Calu3 (cell line): ENCODE measurements at regions not wholly inside any gene's neighbourhood (a gene's known extent, or its start where the extent isn't known, plus 50 kb on each side); places are given as distances from the start of the nearest gene placed in this dataset.

ENCODE experiments used
- BruUV-seq: library from RNA; stranded (reverse); fragments of 400-500 nt; replicated peaks from 2 replicates; lab custom pipeline; 2021; lab: Mats Ljungman, UMichigan
- CTCF ChIA-PET: fragments of 300-600 bp; sonication (Branson Sonifier 250); formaldehyde crosslinking; loops from one replicate; lab custom pipeline; 2022; ENCODE audit warnings: antibody characterized with exemption; lab: Charles Lee
- DNase-seq: peaks from one replicate; pipeline ENCODE4 v3.0.0; 2022
- H3K27ac Mint-ChIP-seq: one replicate; pipeline ENCODE4 v1.8.0; 2022; ENCODE audit warnings: mixed read lengths; ENCODE audit not compliant: unreplicated experiment
- H3K27me3 Mint-ChIP-seq: one replicate; pipeline ENCODE4 v1.8.0; 2022; ENCODE audit warnings: mixed read lengths; ENCODE audit not compliant: unreplicated experiment
- H3K36me3 Mint-ChIP-seq: one replicate; pipeline ENCODE4 v1.8.0; 2022; ENCODE audit warnings: mild to moderate bottlenecking, moderate library complexity, mixed read lengths; ENCODE audit not compliant: insufficient read depth, unreplicated experiment
- H3K4me1 Mint-ChIP-seq: one replicate; pipeline ENCODE4 v1.8.0; 2022; ENCODE audit warnings: mild to moderate bottlenecking, low read depth, mixed read lengths; ENCODE audit not compliant: unreplicated experiment
- H3K4me3 Mint-ChIP-seq: one replicate; pipeline ENCODE4 v1.8.0; 2022; ENCODE audit warnings: mild to moderate bottlenecking, low read depth, moderate library complexity, mixed read lengths; ENCODE audit not compliant: unreplicated experiment
- H3K9me3 Mint-ChIP-seq: one replicate; pipeline ENCODE4 v1.8.0; 2022; ENCODE audit warnings: low read depth, mixed read lengths; ENCODE audit not compliant: unreplicated experiment
- intact Hi-C: fragments of 100-400 bp; cut with micrococcal nuclease; formaldehyde crosslinking; loops from one replicate; pipeline ENCODE4 v1.10.0; 2022; ENCODE audit not compliant: unreplicated experiment
- TF ChIP-seq, protein P1 (sequence below): fragments of 200-600 bp; IDR thresholded peaks from one replicate; pipeline ENCODE4 v1.8.0; 2022; ENCODE audit warnings: antibody characterized with exemption; ENCODE audit not compliant: unreplicated experiment

GRCh38 chr2:49404108-49404507 lies 249.8 kb upstream of the FSHR start:
- Mint-ChIP-seq H3K4me1 (no peaks in the 10 kb centered on the region), H3K9me3 (peaks cover 16% of the 10 kb centered on the region), H3K4me3 (no peak overlapping the region), H3K36me3 (no peaks in the 10 kb centered on the region), H3K27ac (no peak overlapping the region), H3K27me3 (no peaks in the 10 kb centered on the region)
- BruUV-seq, result no TSS peak
- TF ChIP-seq, protein P1, sequence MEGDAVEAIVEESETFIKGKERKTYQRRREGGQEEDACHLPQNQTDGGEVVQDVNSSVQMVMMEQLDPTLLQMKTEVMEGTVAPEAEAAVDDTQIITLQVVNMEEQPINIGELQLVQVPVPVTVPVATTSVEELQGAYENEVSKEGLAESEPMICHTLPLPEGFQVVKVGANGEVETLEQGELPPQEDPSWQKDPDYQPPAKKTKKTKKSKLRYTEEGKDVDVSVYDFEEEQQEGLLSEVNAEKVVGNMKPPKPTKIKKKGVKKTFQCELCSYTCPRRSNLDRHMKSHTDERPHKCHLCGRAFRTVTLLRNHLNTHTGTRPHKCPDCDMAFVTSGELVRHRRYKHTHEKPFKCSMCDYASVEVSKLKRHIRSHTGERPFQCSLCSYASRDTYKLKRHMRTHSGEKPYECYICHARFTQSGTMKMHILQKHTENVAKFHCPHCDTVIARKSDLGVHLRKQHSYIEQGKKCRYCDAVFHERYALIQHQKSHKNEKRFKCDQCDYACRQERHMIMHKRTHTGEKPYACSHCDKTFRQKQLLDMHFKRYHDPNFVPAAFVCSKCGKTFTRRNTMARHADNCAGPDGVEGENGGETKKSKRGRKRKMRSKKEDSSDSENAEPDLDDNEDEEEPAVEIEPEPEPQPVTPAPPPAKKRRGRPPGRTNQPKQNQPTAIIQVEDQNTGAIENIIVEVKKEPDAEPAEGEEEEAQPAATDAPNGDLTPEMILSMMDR, result no peak
- DNase-seq, result no peak
- CTCF ChIA-PET, result no interaction called here
- intact Hi-C loops, result no loop called here

DNA sequence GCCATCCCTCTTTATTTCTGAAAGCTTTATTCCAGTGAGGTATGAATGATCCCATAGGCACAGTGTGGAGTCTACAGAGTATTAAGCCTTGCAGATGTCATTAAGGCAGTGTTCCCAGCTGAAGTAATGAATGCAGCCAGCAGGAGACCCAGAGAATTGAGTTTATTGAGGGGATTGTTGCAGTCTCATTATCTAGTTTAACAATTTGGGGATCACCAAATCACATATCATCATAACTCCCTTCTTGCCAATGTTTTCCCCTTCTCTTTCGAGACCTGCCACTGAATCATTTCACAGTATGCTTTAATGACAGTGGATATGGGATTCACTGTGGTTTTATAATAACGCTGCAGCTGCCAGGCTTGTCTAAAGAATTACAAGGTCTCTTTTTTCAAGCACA lies 249.3 kb upstream of the FSHR start:
- CTCF ChIA-PET, result no interaction called here
- H3K27ac Mint-ChIP-seq, result no peak overlapping the region
- H3K9me3 Mint-ChIP-seq, result peaks cover 13% of the 10 kb centered on the region
- intact Hi-C loops, result no loop called here
- TF ChIP-seq, protein P1, result no peak
- DNase-seq, result no peak
- no peak overlapping the region for H3K4me3 Mint-ChIP-seq
- H3K36me3 Mint-ChIP-seq, result no peaks in the 10 kb centered on the region
- no TSS peak for BruUV-seq
- H3K4me1 Mint-ChIP-seq, result no peaks in the 10 kb centered on the region
- H3K27me3 Mint-ChIP-seq, result no peaks in the 10 kb centered on the region

- no TSS peak for BruUV-seq
- no peaks in the 10 kb centered on the region for H3K36me3 Mint-ChIP-seq
- no peak overlapping the region for H3K4me3 Mint-ChIP-seq
- no peaks in the 10 kb centered on the region for H3K27me3 Mint-ChIP-seq
- intact Hi-C loops, result no loop called here
- TF ChIP-seq, protein P1, result no peak
- CTCF ChIA-PET, result no interaction called here
- no peak overlapping the region for H3K27ac Mint-ChIP-seq
- H3K4me1 Mint-ChIP-seq, result no peaks in the 10 kb centered on the region
- DNase-seq, result no peak
- peaks cover 10% of the 10 kb centered on the region for H3K9me3 Mint-ChIP-seq
These were observed 225.1 kb upstream of the FSHR start for GRCh38 chr2:49379406-49379805.

GRCh38 chr2:49371128-49371701 lies 216.9 kb upstream of the FSHR start:
- DNase-seq, result no peak
- no peaks in the 10 kb centered on the region for H3K36me3 Mint-ChIP-seq
- no peaks in the 10 kb centered on the region for H3K27me3 Mint-ChIP-seq
- TF ChIP-seq, protein P1, result no peak
- no peaks in the 10 kb centered on the region for H3K4me1 Mint-ChIP-seq
- no peak overlapping the region for H3K27ac Mint-ChIP-seq
- BruUV-seq, result no TSS peak
- H3K9me3 Mint-ChIP-seq, result peaks cover 2% of the 10 kb centered on the region
- H3K4me3 Mint-ChIP-seq, result no peak overlapping the region
- CTCF ChIA-PET, result no interaction called here
- intact Hi-C loops, result no loop called here
